Panc1 (cell line): ENCODE measurements at regions not wholly inside any gene's neighbourhood (a gene's known extent, or its start where the extent isn't known, plus 50 kb on each side); places are given as distances from the start of the nearest gene placed in this dataset.

Experiments used
- POLR2AphosphoS5 ChIP-seq: IDR thresholded peaks from 2 replicates; pipeline ENCODE4 v1.6.1; 2012; ENCODE audit warnings: mild to moderate bottlenecking, low read depth, low read length, moderate library complexity
- SIN3A ChIP-seq: IDR thresholded peaks from 2 replicates; pipeline ENCODE4 v1.6.1; 2012; ENCODE audit warnings: low read depth, mild to moderate bottlenecking, low read length, moderate library complexity, borderline replicate concordance; ENCODE audit not compliant: insufficient read depth
- TCF7L2 ChIP-seq: IDR thresholded peaks from 2 replicates; pipeline ENCODE4 v1.6.1; 2011; ENCODE audit warnings: mild to moderate bottlenecking, low read depth, low read length, inconsistent platforms
- TF ChIP-seq, protein P1 (sequence below): fragments of 450-650 bp; IDR thresholded peaks from 2 replicates; pipeline ENCODE4 v1.5.1; 2017; ENCODE audit warnings: mild to moderate bottlenecking
- TF ChIP-seq, protein P2 (sequence below), 2 experiments: IDR thresholded peaks; 2 replicates each; pipeline ENCODE4 v1.6.1; 2011 to 2012; ENCODE audit warnings: low read depth in 2 of 2, control low read depth in 1 of 2, low read length in 1 of 2, mild to moderate bottlenecking in 1 of 2, moderate library complexity in 1 of 2; ENCODE audit not compliant: insufficient read depth in 1 of 2

DNA sequence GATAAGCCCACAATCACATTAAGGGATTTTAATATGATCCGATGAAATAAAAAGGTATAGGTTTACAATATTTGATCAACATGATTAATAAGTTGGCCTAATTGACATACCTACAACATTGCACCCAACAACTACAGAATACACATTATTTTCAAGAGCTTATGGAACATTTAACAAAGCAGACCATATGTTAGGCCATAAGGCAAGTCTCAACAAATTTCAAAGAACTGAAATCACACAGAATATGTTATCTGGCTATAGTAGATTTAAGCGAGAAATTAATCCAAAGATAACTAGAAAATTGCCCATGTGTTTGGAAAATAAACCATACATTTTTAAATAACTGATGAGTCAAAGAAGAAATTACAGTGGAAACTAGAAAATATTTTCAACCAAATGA, 126.0 kb upstream of the KCNG1 start:
- TF ChIP-seq, protein P1, sequence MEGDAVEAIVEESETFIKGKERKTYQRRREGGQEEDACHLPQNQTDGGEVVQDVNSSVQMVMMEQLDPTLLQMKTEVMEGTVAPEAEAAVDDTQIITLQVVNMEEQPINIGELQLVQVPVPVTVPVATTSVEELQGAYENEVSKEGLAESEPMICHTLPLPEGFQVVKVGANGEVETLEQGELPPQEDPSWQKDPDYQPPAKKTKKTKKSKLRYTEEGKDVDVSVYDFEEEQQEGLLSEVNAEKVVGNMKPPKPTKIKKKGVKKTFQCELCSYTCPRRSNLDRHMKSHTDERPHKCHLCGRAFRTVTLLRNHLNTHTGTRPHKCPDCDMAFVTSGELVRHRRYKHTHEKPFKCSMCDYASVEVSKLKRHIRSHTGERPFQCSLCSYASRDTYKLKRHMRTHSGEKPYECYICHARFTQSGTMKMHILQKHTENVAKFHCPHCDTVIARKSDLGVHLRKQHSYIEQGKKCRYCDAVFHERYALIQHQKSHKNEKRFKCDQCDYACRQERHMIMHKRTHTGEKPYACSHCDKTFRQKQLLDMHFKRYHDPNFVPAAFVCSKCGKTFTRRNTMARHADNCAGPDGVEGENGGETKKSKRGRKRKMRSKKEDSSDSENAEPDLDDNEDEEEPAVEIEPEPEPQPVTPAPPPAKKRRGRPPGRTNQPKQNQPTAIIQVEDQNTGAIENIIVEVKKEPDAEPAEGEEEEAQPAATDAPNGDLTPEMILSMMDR: no peak
- TF ChIP-seq TCF7L2 (no peak), POLR2AphosphoS5 (no peak), SIN3A (no peak)
- TF ChIP-seq, protein P2, sequence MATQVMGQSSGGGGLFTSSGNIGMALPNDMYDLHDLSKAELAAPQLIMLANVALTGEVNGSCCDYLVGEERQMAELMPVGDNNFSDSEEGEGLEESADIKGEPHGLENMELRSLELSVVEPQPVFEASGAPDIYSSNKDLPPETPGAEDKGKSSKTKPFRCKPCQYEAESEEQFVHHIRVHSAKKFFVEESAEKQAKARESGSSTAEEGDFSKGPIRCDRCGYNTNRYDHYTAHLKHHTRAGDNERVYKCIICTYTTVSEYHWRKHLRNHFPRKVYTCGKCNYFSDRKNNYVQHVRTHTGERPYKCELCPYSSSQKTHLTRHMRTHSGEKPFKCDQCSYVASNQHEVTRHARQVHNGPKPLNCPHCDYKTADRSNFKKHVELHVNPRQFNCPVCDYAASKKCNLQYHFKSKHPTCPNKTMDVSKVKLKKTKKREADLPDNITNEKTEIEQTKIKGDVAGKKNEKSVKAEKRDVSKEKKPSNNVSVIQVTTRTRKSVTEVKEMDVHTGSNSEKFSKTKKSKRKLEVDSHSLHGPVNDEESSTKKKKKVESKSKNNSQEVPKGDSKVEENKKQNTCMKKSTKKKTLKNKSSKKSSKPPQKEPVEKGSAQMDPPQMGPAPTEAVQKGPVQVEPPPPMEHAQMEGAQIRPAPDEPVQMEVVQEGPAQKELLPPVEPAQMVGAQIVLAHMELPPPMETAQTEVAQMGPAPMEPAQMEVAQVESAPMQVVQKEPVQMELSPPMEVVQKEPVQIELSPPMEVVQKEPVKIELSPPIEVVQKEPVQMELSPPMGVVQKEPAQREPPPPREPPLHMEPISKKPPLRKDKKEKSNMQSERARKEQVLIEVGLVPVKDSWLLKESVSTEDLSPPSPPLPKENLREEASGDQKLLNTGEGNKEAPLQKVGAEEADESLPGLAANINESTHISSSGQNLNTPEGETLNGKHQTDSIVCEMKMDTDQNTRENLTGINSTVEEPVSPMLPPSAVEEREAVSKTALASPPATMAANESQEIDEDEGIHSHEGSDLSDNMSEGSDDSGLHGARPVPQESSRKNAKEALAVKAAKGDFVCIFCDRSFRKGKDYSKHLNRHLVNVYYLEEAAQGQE (IDR thresholded peaks at IDR 0.05; ENCODE audit: insufficient read depth in 1 of 2, low read depth in 2 of 2, low read length in 1 of 2): no peak
